ENCODE measurements at regions not wholly inside any gene's neighbourhood (a gene's known extent, or its start where the extent isn't known, plus 50 kb on each side); places are given as distances from the start of the nearest gene placed in this dataset.

DNA sequence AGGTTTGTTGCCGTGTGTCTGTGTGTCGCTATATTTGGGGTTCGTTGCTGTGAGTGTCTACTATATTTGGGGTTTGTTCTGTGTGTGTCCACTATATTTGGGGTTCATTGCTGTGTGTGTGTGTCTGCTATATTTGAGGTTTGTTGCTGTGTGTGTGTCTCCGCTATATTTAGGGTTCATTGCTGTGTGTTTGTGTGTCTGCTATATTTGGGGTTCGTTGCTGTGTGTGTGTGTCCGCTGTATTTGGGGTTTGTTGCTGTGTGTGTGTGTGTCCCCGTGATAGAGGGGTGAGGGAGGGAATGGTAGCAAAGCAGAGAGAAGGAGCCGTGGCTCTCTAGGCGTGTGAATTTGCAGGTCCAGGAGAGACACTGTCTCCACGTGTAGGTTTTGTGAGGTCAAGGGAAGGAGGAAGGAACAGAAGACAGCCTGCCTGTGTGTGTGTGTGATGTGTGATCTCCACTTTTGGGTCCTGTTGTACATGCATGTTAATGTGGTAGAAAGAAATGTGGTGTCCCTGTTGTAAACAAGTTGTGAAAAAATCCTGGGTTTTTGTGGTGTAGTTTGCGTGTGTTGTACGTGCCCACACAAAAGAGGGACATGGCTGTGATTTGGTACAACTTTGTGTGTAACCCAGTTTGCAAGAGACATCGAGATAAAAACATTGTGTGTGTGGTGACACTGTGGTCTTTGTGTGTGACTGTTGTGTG is 56.3 kb upstream of the ECE1 start:
- no peak for DNase-seq

DNA sequence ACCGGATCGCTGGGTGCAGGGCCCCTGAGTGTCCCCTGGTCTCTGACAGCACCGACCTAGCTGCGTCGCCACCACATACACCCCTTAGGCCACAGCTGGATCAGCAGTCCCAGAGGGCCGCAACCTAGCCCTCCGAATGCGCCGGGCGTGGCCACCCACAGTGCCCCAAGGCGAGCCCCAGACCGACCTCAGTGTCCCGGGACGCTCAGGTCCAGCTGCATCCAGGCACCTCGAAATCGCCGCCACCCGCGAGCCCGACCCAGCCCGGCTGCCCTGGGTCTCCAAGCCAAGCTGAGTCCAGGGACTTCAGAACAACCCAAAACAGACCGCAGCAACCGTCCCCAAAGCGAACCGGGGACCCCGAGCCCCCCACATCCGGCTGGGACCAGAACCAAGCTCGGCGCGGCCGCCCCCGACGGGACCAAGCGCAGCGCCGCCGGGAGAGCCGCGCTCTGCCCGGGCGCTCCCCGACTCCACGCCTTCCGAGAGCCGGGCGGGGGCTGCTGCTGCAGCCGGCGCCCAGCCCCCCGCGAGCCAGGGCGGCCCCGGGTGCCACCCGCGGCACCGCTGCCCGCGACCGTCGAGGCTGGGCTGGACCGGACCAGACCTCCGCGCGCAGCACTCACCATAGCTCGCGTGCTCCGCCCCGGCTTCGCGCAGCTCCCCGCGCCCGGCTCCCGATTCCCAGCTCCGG is 54.6 kb upstream of the ECE1 start:
- no peak for DNase-seq

DNA sequence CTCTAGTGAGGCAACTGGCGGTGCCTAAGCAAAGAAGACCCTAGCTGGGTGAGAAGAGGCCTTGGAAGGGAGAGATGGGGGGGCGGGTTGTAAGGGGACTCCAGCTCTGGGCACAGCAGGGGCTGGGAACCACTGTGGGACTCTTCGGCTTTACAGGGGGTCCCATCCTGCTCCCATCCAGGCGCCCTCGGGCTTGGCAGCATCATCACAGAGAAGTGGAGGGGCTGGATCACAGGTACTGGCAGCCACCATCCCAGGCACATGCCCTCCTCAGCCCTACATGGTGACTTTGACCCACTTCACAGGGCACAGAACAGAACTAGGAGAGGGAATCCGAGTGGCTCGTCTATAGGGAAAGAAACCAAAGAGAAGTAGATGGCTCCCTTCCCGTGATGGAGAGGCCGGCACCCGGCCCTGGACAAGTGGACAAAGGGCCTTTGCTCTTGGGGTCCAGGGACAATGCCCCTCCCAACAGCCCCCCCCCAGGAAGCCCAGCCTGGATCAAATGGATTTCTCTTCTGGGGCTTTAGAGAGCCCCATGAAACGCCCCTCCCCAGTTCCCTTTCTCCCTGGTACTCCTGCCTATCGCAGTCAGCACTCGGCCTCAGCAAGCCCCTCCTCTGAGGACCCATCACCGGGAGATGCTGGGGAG is 54.0 kb upstream of the ECE1 start:
- DNase-seq, result no peak

DNA sequence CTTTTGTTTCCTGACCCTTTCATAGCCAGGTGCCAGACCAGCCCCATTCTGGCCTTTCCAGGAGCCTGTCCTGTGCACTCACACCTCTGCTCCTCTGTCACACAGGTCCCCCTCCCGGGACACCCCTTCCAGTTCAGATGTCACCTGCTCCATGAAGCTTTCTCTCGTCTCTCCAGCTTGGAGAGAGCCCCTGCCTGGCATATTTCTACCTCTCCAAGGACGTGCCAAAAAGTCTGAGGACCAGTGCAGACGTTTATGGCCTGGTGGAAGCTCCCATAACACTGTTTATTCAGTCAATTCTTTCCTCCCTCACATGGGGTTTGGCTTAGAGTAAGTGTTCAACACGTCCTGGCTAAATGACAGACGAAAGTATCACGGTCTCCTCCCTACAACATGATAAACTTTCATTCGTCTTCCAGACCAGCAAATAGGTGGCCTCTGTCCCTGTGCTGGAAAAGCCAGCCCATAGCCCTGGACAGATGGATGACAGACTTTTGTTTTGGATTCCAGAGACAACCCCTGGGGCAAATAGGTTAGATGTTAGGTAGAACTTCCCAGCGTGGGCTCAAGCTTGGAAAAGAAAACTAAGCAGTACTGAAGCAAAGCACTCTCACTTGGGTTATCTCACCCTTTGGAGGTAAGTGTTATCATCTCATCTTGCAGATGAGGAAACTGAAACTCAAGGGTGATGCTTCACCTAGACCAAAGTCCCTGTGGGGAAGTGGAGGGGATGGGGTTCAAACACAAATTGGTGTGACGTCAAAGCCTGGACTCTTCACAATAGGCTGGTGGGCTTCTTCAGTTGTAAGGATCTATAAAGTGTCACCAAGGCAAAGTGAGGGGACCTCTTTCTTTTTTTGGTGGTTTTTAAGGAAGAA is 52.9 kb upstream of the ECE1 start:
- no peak for DNase-seq

DNA sequence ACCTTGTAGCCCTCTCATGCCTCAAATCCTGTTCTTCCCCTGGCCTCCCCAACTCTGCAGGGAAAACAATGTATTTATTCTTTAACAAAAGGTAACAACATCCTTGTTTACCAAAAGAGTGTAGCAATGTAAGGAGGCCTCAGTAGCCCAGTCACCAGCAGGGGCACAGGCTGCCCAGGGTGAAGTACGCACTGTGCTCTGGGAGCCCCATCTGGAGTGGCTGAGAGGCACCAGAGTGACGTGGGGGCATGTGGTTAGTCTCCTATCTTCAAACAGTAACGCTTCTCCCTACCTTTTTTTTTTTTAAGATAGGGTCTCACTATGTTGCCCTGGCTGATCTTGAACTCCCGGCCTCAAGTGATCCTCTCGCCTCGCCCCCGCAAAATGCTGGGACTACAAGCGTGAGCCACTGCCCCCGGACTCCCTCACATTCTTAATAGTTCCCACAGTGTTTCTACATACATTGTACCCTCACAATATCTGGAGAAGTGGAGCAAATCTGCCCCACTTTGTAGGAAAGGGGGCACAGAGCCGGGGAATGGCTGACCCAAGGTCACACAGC is 51.3 kb upstream of the ECE1 start:
- no peak for DNase-seq

DNA sequence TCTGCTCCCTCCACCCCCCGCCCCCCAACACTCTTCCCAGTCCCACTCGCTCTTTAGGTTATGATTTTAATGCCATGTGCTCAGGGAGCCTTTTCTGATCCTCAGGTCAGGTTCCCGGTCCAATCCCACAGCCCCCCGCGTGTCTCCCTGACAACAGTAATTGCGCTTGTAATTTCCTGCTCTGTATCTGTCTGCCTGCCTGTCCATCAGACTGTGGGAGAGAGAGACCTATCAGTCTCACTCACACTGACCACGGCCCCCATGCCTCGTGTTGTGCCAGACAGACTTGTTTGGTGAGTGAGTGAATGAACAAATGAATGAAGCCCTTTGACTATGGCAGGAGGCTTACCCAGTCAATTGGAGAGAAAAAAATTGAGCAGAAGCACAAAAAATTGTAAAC is 50.8 kb upstream of the ECE1 start:
- DNase-seq, result no peak

DNA sequence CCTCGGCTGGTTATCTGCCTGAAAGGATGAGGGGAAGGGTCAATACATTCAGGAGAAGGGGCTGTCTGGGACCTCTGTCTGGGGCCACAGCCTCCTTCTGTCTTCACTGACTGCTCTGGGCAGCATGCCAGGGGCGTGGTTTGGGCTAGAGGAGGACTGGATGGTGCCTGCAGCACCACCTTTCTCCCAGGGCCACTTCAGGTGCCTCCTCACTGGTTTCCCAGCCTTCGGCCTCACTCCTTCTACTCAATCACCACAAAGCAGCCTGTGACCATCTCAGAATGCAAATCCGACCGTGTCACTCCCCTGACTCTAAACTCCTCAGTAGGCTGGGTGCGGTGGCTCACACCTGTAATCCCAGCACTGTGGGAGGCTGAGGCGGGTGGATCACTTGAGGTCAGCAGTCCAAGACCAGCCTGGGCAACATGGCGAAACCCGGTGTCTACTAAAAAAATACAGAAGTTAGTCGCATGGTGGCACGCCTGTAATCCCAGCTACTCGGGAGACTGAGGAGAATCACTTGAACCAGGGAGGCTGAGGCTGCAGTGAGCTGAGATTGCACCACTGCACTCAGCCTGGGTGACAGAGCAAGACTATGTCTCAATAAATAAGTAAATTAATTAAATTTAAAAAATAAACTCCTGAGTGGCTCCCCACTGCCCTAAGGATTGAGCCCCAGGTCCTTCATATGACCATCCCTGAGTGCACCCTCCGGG is 50.1 kb upstream of the ECE1 start:
- DNase-seq, result no peak
